Spleen (tissue), 7 donors: ENCODE measurements at regions not wholly inside any gene's neighbourhood (a gene's known extent, or its start where the extent isn't known, plus 50 kb on each side); places are given as distances from the start of the nearest gene placed in this dataset.

ENCODE experiments used
- POLR2AphosphoS5 ChIP-seq, 3 donors: sonication (generic); formaldehyde crosslinking; IDR thresholded peaks; one replicate each; pipeline ENCODE4 v1.5.1; 2017; ENCODE audit warnings: antibody characterized with exemption in 3 of 3
- TF ChIP-seq, protein P1 (sequence below), 11 experiments: fragments of 200-600 bp in 7 of 11; fragments of 450-650 bp in 4 of 11; sonication (generic) in 4 of 11; IDR thresholded peaks in 8 of 11; conservative IDR thresholded peaks in 3 of 11; 1 replicate in 7 of 11; 2 replicates in 4 of 11; pipeline versions ENCODE4 v1.4.0 to v1.8.0; 2016 to 2021; ENCODE audit warnings: antibody characterized with exemption in 11 of 11, inconsistent platforms in 4 of 11, mild to moderate bottlenecking in 1 of 11
- donor health status: DM: no; HTN: no; CAD: no; lungs with moderate emphysema.
- donor health status: DM: no; HTN: no; CAD: no.
- donor health status: DM: no; HTN: no; CAD: no.

DNA sequence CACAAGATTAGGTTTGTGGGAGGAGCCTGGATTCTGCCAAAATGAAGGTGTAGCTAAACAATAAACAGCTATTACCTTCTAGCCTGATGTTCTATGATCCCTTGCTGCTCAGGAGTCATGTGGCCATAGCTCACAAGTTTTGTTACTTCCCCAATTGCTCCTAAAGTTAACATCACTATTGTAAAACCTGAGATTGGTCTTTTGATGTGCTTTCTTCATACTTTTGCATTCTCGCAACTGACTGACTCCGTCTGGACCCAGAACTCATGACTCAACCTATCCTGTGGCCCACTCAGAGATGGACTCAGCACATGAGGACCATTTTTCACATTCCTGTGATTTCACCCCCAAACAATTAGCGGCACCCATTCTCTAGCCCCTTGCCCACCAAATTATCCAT lies 69.1 kb downstream of the PTGS2 start:
- TF ChIP-seq POLR2AphosphoS5 (IDR thresholded peaks at IDR 0.05): no peak
- TF ChIP-seq, protein P1, sequence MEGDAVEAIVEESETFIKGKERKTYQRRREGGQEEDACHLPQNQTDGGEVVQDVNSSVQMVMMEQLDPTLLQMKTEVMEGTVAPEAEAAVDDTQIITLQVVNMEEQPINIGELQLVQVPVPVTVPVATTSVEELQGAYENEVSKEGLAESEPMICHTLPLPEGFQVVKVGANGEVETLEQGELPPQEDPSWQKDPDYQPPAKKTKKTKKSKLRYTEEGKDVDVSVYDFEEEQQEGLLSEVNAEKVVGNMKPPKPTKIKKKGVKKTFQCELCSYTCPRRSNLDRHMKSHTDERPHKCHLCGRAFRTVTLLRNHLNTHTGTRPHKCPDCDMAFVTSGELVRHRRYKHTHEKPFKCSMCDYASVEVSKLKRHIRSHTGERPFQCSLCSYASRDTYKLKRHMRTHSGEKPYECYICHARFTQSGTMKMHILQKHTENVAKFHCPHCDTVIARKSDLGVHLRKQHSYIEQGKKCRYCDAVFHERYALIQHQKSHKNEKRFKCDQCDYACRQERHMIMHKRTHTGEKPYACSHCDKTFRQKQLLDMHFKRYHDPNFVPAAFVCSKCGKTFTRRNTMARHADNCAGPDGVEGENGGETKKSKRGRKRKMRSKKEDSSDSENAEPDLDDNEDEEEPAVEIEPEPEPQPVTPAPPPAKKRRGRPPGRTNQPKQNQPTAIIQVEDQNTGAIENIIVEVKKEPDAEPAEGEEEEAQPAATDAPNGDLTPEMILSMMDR (IDR thresholded peaks at IDR 0.05 in 8 of 11, conservative IDR thresholded peaks at IDR 0.05 in 3 of 11): no peak
